HG03280 (cell line): ENCODE measurements at regions not wholly inside any gene's neighbourhood (a gene's known extent, or its start where the extent isn't known, plus 50 kb on each side); places are given as distances from the start of the nearest gene placed in this dataset.

Experiments
- ATAC-seq: cut with Tn5 transposase; IDR thresholded peaks from one replicate; pipeline ENCODE4 v1.9.1; 2021; ENCODE audit warnings: mild to moderate bottlenecking, moderate library complexity; ENCODE audit not compliant: unreplicated experiment

- no peak for ATAC-seq
Measured at GRCh38 chr2:164182116-164182627, 439.1 kb downstream of the GRB14 start.

- peak; percentile 74 for ATAC-seq
Measured at GRCh38 chr2:164178835-164179465, 442.3 kb downstream of the GRB14 start.

GRCh38 chr2:164164602-164165001 is 428.8 kb upstream of the FIGN start:
- no peak for ATAC-seq

GRCh38 chr2:164155558-164155957 is 419.8 kb upstream of the FIGN start:
- ATAC-seq, result no peak

- ATAC-seq, result no peak
Measured at GRCh38 chr2:164151522-164151921, 415.7 kb upstream of the FIGN start.

GRCh38 chr2:164150604-164151003 is 414.8 kb upstream of the FIGN start:
- no peak for ATAC-seq

- ATAC-seq, result no peak
Measured at GRCh38 chr2:164146441-164146840, 410.6 kb upstream of the FIGN start.

GRCh38 chr2:164145093-164145987 is 409.5 kb upstream of the FIGN start:
- no peak for ATAC-seq

GRCh38 chr2:164143183-164143930 is 407.5 kb upstream of the FIGN start:
- no peak for ATAC-seq

- ATAC-seq, result no peak
Measured at GRCh38 chr2:164142755-164143154, 406.9 kb upstream of the FIGN start.

- ATAC-seq, result no peak
Measured at GRCh38 chr2:164141271-164141670, 405.5 kb upstream of the FIGN start.

- no peak for ATAC-seq
Measured at GRCh38 chr2:164138750-164139149, 402.9 kb upstream of the FIGN start.

GRCh38 chr2:164134336-164134735 is 398.5 kb upstream of the FIGN start:
- no peak for ATAC-seq

GRCh38 chr2:164127971-164128527 is 392.2 kb upstream of the FIGN start:
- ATAC-seq, result no peak

GRCh38 chr2:164126960-164127660 is 391.3 kb upstream of the FIGN start:
- no peak for ATAC-seq

- no peak for ATAC-seq
Measured at GRCh38 chr2:164115806-164116205, 380.0 kb upstream of the FIGN start.

- no peak for ATAC-seq
Measured at GRCh38 chr2:164114937-164115336, 379.1 kb upstream of the FIGN start.

- ATAC-seq, result no peak
Measured at GRCh38 chr2:164112105-164112504, 376.3 kb upstream of the FIGN start.

- ATAC-seq, result no peak
Measured at GRCh38 chr2:164110515-164110914, 374.7 kb upstream of the FIGN start.

- no peak for ATAC-seq
Measured at GRCh38 chr2:164109006-164109405, 373.2 kb upstream of the FIGN start.
